GM21529 (cell line): ENCODE measurements at regions not wholly inside any gene's neighbourhood (a gene's known extent, or its start where the extent isn't known, plus 50 kb on each side); places are given as distances from the start of the nearest gene placed in this dataset.
"Not testable (repeated sequence)": the region's sequence is repeated elsewhere in the genome, so short reads cannot be mapped to it uniquely, and the experiment has no call there.

ENCODE experiments used
- ATAC-seq: cut with Tn5 transposase; IDR thresholded peaks from one replicate; pipeline ENCODE4 v1.9.1; 2021; ENCODE audit not compliant: unreplicated experiment

DNA sequence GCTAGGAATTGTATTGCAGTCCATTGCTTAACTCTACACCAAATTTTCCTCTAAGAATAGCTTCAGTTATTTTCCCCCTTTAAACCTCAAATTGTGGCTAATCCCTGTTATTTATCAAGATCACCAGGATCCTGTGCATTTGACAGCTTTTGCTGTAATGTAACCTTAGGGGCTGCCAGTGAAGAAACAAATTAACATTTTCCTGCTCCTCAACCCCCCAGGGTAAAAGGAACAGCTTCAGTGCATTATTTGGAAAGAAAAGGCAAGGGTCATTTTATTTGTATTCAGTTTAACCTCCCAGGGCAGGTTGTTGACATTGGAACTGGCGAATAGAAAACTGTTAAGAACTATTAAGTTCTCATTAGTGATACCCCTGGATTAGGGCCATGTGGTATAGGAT lies 57.0 kb downstream of the PCDH20 start:
- ATAC-seq = no peak

GRCh38 chr13:61350341-61350740 lies 65.3 kb downstream of the PCDH20 start:
- no peak for ATAC-seq

GRCh38 chr13:61339054-61339621 lies 76.5 kb downstream of the PCDH20 start:
- ATAC-seq = no peak

DNA sequence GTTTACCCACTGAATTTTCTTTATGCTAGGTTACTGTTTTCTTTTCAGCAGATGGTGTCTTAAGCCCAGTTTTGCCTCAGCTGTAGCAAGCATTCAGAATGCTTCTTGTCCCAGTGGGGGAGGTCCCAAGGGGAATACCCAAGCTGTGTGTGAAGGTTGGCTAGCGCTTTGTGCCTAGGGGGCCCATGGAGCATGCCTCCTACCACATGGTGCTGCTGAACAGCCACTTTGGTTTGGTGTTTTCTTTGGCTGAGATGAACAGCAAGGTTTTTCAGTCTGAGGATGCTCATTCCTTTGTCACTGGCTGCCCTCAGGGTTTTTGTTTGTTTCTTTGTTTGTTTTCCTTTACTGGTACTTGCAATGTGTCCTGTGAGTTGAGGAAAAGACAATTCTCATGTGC lies 99.0 kb downstream of the PCDH20 start:
- ATAC-seq = no peak

GRCh38 chr13:61294467-61295191 lies 121.0 kb downstream of the PCDH20 start:
- no peak for ATAC-seq

- ATAC-seq = no peak
Observed at GRCh38 chr13:61286148-61286745, 129.4 kb downstream of the PCDH20 start.

- no peak for ATAC-seq
Observed at GRCh38 chr13:61277586-61278276, 137.9 kb downstream of the PCDH20 start.

- ATAC-seq = no peak
Observed at GRCh38 chr13:61277088-61277487, 138.6 kb downstream of the PCDH20 start.

- no peak for ATAC-seq
Observed at GRCh38 chr13:61276401-61276800, 139.2 kb downstream of the PCDH20 start.

GRCh38 chr13:61275736-61276135 lies 139.9 kb downstream of the PCDH20 start:
- no peak for ATAC-seq

GRCh38 chr13:61275251-61275650 lies 140.4 kb downstream of the PCDH20 start:
- no peak for ATAC-seq

DNA sequence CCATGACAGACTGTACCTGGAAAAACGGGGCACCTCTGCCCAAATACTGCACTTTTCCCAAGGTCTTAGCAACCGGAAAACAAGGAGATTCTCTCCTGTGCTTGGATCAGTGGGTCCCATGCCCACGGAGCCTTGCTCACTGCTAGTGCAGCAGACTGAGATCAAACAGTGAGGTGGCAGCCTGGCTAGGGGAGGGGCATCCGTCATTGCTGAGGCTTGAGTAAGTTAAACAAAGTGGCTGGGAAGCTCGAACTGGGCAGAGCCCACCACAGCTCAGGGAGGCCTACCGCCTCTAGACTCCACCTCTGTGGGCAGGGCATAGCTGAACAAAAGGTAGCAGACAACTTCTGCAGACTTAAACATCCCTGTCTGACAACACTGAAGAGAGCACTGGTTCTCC lies 148.8 kb downstream of the PCDH20 start:
- not testable (repeated sequence) for ATAC-seq

- no peak for ATAC-seq
Observed at GRCh38 chr13:61261746-61262472, 153.7 kb downstream of the PCDH20 start.

- ATAC-seq = no peak
Observed at GRCh38 chr13:61258185-61258584, 157.5 kb downstream of the PCDH20 start.

GRCh38 chr13:61255040-61255796 lies 160.4 kb downstream of the PCDH20 start:
- ATAC-seq = no peak

GRCh38 chr13:61253105-61253877 lies 162.4 kb downstream of the PCDH20 start:
- ATAC-seq = no peak

- ATAC-seq = no peak
Observed at GRCh38 chr13:61252213-61252612, 163.4 kb downstream of the PCDH20 start.

GRCh38 chr13:61247149-61247936 lies 168.3 kb downstream of the PCDH20 start:
- ATAC-seq = peak; percentile 55

DNA sequence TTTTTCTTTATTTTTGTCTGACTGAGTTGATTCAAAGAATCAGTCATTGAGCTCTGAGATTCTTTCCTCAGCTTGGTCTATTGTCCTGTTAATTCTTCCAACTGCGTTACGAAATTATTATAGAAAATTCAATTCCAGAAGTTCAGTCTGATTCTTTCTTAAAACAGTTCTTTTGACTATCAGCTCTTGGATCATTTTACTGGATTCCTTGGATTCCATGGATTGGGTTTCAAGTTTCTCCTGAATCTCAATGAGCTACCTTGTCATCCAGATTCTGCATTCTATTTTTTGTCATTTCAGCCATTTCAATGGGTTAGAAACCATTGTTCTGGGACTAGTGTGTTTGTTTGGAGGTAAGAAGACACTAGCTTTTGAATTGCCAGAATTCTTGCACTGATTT lies 169.3 kb downstream of the PCDH20 start:
- ATAC-seq = no peak
